Hypothalamus (tissue), 51 donors: ENCODE measurements at regions not wholly inside any gene's neighbourhood (a gene's known extent, or its start where the extent isn't known, plus 50 kb on each side); places are given as distances from the start of the nearest gene placed in this dataset.
A peak's percentile ranks its signal among the peaks of the same experiment; 100 is the strongest.
"Not testable (repeated sequence)": the region's sequence is repeated elsewhere in the genome, so short reads cannot be mapped to it uniquely, and the experiment has no call there.

Experiments used
- DNase-seq, 51 donors: peaks; one replicate each; lab custom pipeline; 2025; lab: John Stamatoyannopoulos, UW

- peak in 36 of 51 donors; percentile 4 to 82 (median 34) for DNase-seq
Measured at GRCh38 chr12:62192180-62192902, 67.9 kb upstream of the USP15 start.

GRCh38 chr12:62192903-62193250, 67.3 kb upstream of the USP15 start:
- no peak for DNase-seq

- DNase-seq, result no peak
Measured at GRCh38 chr12:62194031-62194430, 66.2 kb upstream of the USP15 start.

- no peak for DNase-seq
Measured at GRCh38 chr12:62194616-62195015, 65.6 kb upstream of the USP15 start.

GRCh38 chr12:62196146-62196545, 64.1 kb upstream of the USP15 start:
- DNase-seq, result no peak

GRCh38 chr12:62202861-62203260, 57.3 kb upstream of the USP15 start:
- DNase-seq, result not testable (repeated sequence)

GRCh38 chr12:62205346-62205745, 54.9 kb upstream of the USP15 start:
- DNase-seq, result no peak

- no peak for DNase-seq
Measured at GRCh38 chr12:62207248-62207647, 53.0 kb upstream of the USP15 start.
